ENCODE measurements at regions not wholly inside any gene's neighbourhood (a gene's known extent, or its start where the extent isn't known, plus 50 kb on each side); places are given as distances from the start of the nearest gene placed in this dataset.

DNA sequence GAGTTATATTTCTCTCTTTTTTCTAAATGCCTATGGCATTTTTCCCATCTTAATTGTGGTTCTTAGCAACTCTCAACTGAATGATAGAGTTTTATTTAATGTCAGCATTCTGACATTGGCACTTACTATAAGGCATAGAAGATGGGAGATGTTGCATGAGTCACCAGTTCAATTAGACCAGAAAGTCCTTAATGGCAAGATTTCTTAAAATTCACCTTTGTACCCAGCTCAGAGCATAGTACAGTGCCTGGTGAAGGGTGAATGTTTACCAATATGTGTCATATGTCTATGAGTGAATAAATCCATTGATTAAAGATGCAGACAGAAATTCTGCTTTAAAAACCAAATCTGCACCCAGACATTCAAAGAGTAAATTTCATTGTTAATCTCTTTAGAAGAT lies 526.9 kb downstream of the EFNB2 start:
- no peak for DNase-seq

DNA sequence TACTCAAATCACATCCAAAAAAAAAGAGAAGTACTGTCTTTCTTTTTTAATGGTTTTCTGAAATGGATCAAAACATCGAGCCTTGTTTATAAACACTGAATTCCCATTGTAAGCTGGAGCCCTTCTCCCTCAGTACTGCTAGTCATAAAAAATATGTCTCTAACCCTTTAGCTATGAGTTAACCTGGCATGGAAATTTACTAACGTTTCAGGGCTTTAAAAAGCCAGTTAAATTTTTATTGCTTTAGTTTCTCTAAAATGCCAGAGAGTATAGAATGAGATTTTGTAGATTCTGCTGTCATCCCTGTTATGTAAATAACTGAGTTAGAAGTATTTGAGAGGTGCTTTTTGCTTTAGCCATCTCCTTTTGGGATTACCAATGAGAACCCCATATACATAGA lies 528.3 kb downstream of the EFNB2 start:
- DNase-seq: no peak

DNA sequence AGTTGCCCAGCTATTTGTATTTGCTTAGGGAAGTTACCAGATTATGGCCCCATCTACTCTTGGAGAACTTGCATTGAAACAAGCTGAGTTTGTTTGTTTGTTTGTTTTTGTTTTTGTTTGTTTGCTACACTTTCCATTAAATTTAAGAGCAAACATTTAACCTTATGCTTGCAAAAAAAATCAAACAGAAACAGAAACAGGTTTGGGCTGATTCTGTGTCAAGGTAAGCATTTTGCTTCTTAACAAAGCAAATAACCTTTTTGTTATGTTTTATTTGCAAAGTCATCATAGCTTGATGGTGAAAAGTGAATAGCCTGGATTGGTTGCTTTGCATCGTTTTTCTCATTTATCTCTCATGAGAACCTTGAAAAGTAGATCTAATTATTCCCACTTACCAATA lies 531.8 kb downstream of the EFNB2 start:
- no peak for DNase-seq

DNA sequence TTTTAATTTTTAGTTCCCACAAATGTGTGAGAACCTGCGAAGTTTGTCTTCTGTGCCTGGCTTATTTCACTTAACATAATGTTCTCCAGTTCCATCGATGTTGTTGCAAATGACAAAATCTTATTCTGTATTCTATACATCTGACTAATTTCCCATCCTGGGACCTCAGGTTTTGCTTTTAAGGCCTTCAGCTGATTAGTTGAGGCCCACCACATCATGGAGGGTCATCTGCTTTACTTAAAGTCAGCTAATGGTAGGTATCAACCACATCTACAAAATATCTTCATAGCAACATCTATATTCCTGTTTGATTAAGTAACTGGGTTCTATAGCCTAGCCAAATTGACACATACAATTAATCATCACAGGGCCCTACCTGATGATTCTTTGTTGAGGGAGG lies 534.0 kb downstream of the EFNB2 start:
- no peak for DNase-seq

DNA sequence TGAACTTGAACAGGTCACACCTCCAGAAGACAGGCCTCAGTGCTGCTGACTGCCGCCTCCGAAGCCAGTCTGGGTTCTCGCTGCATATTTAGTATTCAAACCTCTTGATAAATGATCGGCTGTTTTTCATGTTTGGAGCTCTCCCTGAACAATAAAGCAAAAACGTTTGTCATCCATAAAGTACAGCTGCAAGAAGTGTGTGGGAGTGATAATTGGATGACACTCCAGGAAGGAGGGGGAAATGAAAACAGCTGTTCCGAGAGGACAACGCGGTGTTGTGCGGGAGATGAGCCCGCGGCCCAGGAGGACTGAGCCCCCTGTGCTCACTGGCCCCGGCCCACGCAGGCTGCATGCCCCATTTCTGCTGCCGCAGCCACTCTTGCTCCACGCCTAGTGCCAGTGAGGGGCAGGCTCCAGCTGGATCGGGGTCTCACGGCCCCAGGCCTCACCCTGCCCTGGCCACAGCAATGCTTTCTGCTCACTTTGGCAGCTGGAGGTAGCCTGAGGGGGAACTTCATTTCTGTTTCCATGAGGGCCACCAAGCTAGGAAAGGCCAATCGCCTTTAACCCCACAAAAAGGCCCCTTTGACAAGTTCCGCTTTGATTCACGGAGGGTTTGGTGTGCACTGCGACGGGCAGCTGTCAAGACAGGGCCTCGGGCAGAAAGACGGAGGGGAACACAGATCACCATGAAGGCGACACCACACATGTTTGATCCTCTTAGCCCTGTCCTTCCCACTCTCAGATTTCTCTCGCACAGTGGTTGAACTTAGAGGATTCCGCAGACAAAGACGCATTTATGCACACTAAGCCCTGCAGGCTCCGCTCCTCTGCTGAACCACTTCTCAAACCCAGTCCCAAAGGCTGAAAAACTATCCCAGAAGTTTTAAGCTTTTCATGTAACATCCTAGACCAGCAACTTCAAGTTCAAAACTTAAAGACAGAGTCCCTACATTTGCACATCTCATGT lies 537.6 kb downstream of the EFNB2 start:
- no peak for DNase-seq

DNA sequence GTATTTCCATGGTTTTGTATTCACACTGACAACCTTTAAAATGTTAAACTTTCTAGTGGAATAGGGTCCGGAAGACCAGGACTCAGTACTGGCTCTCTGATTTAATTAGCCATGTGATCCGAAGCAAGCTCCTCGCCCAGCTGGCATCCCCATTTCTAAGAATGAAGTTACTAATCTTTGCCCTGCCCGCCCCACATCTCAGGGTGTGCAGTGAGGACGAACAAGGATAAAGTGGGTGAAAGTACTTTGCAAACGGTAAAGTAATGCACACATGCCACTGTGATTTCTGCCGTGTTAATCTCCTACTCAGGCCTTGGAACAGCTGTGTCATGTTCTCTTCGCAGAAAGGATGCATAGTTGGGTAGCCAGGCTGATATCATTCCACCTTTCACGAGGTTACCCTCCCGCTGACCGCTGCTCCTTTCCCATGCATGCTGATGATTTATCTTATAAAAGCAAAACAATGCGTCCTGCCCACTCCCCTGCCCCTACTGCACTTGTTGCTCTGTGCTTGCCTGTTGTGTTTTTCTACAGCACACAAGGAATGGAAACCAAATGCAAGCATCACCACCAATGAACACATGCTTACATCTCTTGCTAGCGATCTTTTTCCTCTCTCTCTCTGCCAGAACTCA lies 539.0 kb downstream of the EFNB2 start:
- DNase-seq: no peak

DNA sequence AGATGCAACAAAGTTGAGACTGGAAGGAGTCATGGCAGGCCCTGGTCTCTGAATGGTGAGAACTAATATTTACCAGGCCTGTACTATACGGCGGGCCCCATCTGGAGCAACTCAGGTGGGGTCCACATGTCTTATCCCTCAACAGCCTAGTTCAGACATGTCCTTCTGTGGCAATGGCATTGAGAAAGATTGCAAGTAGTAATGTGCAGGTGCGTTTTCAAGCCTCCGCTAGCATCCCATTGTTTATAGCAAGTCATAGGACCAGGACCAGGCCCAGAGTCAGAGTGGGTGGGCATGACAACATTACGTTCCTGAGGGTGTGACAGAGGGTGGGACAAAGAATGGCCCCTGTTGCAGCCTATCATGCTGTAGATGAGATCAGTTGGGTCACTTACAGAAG lies 541.1 kb downstream of the EFNB2 start:
- no peak for DNase-seq

DNA sequence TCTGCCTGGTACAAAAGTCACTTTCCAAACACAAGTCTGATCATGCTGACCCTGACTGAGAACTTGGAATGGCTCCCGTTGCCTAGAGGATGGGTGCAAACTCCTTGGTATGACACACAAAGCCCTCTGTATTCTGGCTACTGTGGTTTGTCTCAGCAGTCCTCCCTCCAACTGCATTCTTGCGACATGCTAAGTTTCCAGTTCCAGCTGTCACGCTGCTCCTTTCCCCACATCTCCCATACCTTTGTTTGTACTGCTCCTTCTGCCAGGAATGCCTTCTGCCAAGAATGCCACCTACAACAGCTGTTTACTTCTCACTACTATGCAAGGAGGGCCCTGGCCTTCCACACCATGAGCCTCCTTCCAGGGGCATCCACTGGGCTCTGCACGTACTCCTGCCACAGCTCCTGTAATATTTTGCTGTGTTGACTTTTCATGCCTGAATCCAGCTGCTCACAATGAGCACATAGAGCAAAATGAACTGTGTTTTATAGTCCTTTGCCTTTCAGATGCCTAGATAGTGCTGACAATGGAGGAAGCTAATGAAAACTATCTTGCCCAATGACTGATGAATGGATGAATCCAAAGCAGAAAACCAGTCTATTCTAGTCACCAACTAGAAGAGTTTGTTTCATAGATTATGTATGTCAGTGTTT lies 543.7 kb downstream of the EFNB2 start:
- no peak for DNase-seq

DNA sequence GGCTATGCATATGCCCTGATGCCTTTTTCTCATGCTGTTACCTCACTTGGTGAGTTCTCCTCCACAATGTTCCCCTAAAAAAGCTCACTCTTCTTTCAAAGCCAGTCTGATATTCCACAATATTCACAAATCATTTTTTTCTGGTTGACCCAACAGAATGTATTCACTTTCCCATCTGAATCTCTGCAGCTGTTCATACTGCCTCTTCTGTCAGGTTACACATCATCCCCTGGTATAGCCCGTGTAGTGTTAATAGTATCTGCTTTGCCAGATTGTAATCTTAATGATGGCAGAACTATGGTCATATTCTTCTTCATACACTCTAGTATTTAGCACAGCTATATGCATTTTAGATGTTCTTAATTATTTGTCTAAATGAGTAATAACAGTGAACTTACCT lies 544.3 kb downstream of the EFNB2 start:
- no peak for DNase-seq

DNA sequence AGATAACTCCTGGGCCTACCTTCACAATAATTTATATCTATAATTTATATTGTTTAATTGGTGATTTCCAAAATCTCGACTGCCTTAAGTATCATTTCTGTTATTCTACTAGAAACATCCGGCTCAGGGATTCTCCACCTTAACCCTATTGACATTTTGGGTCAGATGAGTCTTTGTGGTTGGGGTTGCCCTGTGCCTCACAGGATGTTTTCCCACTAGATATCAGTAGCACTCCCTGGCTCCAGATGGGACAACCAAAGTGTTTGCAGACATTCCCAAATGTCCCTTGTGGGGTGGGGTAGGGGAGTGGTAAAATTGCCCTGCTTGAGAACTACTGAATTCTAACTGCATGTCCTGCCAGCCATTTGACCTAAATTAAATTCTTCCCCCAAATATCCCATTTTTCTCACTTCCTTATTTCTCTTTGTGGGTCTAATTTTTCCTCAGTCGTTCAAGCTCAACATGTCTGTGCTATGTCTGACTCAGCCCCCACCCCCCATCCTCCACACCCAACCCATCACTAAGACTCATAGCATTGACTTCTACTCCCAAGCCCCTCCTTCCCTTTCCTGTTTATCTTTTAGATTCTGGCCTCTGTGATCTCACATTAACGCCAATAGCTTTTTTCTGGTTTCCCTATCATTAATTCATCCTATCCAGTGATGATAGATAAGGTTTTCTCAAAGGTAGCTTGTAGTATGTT lies 545.1 kb downstream of the EFNB2 start:
- no peak for DNase-seq

DNA sequence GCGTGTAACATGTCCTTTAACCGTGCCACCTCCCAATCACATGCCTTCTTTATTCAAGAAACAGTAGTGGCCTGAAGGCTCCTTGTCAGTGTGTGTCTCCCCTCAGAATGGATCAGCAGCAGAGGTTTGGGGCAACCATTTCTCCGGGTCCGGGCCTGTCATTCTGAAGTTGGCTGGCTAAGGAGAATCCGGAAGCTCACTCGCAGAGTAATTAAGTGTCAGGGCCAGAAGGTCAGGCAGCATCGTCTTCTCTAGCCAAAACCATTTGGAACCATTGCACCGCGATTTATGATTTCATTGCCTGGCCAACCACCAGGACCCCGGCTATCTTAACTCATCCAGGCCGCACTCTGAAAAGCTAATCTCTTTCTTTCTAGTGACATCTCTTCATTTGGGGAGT lies 550.8 kb downstream of the EFNB2 start:
- no peak for DNase-seq

DNA sequence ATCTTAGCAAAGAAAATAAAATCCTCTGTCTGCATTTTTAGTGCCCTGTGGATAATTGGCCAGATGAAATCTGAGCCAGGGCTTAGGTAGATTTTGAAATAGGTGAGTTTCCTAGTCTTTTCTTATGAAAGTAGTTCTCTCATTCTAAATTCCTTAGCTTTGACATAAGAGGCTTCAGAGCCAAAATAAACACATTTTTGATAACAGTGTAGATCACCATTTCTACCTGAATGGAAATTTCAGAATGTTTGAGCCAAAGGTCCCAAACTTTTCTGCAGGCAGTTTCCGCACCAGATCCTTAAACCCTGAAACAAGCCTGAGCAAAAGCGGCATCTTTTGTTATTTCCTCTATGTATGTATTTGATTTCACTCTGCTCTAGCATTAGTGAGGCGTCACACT lies 551.2 kb downstream of the EFNB2 start:
- DNase-seq: no peak

DNA sequence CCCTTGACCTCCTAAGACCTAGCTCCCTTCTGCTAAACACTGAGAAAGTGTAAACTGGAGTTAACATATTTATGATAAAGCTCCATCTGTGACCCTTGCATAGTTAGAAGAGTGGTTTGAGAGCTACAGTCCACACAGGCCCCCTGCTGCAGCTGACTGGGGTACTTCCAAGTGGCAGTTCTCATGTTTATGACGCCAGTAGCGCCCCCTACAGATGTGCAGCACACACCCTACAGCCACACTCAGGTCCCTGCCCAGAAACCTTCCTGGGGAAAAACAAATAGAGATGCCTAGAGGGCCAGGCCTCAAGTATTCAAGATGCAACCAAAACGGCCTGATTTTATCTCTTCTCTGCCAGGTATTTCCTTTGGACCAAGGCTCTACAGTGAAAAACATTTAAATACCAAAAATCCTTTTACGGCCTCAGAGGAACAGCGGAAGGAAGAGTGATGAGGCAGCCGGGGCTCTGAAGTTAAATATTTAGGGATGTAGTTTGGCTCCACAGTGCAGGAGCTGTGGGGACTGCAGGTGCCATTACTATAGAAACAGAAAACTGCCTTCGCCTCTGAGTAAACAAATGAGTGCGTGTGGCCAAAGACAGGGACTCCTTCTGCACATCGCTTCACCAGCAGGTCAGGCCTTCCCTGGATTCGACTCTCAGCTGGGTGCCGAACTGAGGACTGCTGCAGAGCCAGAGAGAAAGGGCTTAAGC lies 553.1 kb downstream of the EFNB2 start:
- DNase-seq: no peak

DNA sequence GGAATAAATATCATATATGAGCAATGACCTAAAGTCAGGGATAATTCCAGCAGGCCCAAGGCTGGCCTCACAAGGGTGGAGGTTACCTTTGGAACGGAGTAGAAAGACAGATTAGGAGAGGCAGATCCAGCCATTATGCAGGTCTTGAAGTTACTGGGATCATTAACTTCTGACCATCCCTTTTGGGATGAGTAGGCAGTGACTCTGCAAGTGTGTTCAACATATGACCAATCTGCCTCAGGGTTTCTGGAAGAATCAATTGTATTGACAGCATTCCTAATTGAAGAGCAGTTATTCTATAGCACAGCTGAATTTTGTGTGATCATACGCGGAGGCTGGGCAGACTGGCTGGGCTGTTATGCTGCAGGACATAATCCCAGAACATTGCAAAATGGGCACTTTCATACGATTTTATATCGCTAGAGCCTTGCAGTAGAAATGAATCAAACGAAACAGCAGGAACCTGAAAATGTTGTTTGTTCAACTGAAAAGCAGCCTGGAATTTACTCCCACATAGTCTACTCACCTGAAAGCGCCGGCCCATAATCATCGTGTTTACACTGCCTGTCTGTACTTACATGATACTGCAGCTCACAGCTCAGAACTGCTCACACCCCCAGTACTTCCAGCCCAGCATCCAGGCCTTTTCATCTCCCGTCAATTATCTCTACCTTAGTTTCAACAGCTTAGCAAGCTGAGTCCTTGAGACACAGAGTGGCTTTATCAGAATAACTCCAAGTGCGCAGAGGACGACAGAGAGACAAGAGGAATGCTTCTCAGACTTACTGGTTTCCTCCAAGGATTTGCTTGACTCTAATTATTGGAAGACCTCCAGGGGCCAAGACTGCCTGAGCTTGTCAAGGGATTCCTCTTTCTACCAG lies 556.1 kb downstream of the EFNB2 start:
- DNase-seq: no peak

DNA sequence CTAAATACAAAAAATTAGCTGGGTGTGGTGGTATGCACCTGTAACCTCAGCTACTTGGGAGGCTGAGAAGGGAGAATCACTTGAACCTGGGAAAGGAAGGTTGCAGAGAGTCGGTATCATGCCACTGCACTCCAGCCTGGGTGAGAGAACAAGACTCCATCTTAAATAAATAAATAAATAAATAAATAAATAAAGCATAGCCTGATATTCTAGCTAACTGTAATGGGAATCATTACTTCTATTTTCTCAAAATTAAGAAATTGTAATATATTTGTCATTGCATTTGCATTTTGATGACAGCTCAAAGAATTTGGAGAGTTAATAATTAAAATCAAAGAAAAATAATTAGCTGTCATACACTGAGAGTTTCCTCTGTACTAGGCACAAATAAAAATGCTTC lies 561.1 kb downstream of the EFNB2 start:
- no peak for DNase-seq

DNA sequence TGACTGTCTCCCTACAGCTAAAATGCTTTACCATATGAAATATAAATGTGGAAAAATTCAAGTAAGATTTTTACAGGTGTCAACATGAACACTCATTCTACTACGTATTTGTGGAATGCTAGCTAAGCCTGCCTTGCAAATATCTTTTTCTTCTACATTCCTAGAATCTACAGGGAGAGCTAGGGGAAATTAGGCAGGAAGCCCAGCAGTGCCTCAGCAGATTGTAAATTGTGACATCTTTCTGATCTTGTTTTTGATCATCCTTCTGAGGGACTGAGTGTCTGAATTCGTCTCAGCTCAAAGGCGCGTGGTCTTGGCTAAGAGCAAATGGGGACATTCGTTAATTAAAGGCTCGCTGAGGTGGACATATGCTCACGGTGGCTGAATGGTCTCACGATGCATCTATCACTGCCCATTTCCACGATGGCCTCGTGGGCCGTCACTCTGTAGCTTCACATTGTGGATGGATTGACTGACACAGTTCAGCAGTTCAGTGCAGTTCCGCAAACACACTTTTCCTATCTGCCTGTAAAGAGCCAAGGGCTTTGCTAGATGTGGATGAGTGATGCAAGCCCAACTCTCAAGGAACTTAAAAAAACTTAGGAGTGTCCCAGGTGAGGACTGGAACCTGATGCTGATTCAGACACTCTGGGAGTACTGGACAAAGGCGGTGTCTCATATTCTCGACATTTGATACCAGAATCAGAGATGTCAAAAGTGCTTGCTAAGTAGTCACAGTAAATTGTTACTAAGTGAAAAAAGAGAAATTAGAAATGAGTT lies 562.5 kb downstream of the EFNB2 start:
- no peak for DNase-seq

DNA sequence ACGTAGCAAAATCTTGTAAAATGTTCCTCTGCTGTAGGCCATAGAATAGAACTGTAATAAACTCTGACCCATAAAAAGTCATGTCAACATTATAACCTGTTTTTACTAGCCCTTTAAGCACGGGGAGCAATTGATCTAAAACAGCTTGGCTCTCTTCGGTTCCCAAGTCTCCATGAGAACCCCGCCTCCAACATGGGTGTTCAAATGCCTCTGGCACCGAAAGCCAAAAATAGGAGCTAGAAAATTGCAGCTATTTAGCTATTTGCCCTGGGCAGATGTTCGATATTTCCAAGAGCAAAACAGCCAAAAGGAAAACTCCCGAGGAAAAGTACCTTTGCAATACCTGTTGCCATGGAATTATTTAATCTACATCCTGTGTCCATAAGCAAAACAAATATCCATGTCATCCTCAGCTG lies 563.1 kb downstream of the EFNB2 start:
- DNase-seq: no peak

DNA sequence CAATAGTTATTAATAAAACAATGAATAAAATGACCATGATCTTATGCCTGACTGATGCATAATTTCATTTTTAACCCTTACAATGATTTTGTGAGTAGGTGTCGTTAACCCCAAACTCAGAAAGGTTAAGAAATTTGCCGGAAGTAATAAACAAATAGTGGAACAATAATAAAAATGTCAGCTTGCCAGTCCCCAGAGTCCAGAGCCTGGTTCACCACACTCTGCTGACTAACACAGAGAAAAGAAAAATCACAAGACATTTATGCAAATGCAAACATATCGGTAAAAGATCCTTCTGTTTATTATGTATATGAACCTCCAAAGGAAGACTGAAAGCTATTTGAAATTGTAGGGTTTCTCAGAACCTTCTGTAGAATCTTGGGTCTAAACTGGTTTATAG lies 563.7 kb downstream of the EFNB2 start:
- no peak for DNase-seq

DNA sequence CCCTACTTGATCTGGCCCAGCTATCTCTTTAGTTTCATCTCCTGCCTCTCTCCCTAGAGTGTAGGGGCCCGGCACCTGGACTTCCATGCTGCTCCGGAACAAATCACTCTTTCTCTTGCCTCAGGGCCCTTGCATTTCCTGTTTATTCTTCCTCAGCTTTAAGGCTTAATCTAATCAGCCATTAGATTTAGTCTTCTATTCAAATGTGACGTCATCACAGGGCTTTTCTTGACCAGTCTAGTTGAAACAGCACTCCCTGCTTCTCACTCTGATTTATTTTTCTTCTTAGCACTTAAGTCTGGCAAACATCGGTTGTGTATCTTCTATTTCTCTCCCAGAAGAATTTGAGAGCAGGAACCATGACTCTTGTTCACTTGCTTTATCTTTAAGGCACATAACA lies 564.1 kb downstream of the EFNB2 start:
- no peak for DNase-seq

DNA sequence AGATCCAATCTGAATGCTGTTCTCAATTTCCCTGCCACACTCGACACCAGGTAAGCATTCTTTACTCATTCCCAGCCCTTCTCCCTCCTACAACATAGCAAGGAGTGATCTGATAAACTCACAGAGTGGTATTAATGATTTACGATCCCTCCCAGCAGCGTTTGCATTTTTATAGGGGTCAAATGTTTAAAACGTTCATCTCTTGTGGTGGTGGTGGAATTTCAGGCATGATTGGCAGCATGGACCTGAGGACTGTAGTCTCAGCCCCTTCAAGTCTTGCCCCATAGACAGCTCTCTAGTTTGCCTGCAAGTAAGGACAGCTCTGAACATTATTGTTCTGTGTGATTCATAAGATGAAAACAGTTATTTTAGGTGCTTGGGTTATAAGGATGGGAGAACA lies 565.7 kb downstream of the EFNB2 start:
- no peak for DNase-seq

DNA sequence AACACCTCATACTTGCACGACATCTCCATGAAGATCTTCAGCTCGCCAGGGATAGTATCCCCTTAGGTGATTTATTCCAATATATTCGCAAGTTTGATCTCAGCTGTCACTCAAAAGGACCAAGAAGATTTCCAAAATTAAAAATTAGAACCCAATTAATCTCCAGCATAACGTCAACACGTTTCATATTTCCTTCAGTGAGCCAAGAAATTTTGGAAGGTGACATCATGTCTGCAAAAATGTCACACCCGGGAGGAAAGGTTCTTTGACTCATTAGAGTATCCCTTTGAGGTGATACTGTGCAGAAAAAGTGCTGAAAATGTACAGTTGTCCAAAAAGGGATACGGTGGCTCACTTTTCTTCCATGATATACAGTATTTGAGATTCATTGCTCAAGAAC lies 569.6 kb downstream of the EFNB2 start:
- DNase-seq: no peak
